ENCODE measurements at regions not wholly inside any gene's neighbourhood (a gene's known extent, or its start where the extent isn't known, plus 50 kb on each side); places are given as distances from the start of the nearest gene placed in this dataset.

DNA sequence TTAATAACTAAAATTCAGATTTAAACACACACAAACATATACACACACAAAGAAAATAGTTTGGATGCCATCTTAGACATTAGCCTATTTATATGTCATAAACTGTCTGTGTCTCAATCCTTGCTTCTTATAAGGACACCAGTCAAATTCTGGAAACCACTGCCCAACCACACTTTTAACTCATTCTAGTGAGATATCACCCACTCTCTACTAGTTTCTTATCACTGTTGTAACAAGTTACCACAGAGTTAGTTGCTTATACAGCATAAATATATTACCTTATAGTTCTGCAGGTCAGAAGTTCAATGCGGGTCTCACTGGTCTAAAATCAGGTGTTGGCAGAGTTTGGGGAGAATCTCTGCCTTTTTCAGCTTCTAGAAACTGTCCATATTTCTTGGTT, 239.1 kb downstream of the MTX2 start:
- DNase-seq: no peak

DNA sequence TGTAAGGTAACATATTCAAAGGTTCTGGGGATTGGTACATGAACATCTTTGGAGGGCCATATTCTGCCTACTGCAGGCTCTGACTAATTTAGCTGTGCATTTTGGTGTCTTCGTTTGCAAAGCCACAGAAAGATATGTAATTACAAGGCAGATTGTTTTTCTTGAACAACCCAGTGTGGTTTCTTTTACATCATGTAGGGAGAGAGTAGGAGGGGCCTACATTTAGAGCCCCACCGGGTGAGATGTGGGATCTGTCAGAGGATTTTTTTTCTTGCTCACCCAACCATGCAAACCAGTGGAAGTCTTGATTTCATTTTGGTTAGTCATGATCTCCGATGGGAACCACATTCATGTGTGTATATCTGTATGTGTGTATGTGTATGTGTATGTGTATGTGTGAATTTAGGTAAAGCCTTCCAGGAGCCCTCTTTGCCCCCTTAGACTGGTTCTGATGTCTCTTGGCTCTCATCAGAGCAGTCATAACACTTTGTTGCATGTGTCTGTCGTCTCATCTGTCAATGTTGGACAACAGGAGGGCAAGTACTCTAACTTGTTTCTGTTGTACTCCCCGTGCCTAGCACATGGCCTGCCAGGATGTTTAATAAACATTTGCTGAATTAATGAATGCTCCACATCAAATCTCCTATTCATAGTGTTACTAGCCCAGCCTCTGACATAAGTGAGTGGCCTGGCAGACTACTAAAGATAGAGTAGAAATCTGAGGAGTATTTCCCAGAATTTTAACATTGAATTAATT, 239.9 kb downstream of the MTX2 start:
- DNase-seq: no peak

DNA sequence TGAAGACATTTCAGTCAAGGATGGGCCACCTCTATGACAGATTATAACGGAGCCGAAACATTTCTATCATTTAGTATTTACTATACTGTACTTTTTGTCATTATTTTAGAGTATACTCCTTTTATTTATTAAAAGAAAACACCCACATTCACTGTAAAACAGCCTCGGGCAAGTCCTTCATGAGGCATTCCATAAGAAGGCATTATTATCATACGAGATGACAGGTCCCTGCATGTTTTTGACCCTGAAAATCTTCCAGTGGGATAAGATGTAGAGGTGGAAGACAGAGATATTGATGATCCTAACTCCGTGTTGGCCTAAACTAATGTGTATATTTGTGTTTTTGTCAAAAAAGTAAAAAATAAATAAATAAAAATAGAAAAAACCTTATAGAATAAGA, 245.0 kb downstream of the MTX2 start:
- DNase-seq: no peak

DNA sequence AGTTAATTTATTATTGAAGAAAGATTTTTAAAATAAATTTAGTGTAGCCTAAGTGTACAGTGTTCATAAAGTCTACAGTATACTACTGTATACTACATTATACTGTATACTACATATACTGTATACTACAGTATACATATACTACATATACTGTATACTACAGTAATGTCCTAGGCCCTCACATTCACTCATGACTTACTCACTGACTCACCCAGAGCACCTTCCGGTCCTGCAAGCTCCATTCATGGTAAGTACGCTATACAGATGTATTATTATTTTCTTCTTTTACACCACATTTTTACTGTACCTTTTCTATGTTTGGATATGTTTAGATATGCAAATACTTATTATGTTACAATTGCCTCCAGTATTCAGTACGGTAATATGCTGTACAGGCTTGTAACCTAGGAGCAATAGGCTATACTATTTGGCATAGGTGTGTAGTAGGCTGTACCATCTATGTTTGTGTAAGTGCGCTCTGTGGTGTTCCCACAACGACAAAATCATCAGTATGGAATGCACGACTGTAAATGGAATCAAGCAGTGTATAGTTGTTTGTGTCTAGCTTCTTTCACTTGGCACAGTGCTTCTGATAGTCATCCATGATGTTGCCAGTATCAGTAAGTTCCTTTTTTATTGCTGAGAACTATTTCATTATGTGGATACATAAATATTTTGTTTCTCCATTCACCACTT, 245.7 kb downstream of the MTX2 start:
- DNase-seq: no peak

DNA sequence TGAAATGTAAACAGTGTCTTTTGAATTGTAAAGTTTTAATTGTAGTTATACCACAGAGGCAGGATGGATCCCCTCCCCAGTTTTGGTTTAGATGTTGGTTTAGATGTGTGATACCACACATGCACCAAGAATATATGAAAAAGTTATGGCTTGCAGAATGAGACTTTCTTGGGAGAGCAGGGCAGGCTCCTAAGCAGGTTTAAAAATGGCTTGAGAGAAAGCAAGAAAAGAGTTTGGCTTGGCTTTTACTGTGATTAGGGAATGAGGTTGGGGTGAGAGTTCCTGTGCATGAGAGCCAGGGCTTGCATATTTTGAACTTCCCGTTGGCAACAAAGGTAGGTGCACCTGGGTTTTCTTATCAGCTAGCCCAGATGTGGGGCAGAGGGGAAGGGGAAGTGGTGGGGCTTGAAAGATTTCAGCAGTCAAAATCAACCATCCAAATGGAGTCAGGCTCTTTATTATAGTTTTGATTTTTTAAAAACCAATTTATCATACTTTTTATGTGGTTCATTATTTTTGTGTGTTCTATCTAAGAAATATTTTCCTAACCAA, 246.9 kb downstream of the MTX2 start:
- DNase-seq: peak; percentile 52

DNA sequence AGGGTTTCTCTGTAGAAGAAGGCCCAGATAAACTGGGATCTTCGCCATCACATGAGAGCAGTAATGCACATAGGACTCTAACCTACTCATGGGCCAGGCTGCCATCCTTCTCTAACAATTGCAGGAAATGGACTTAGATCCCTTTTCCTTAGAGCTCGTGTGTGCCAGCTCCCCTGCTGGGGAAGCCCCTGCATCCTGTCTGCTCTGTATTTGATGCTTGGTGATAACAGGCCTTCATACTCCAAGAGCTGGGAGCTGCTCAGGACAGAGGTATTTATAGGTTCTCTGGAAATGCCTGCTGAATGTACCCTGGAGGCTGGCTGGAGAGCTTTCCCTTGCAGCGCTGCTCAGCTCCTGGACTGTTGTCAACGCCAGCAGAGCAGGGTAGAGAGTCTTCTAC, 249.6 kb downstream of the MTX2 start:
- DNase-seq: no peak

DNA sequence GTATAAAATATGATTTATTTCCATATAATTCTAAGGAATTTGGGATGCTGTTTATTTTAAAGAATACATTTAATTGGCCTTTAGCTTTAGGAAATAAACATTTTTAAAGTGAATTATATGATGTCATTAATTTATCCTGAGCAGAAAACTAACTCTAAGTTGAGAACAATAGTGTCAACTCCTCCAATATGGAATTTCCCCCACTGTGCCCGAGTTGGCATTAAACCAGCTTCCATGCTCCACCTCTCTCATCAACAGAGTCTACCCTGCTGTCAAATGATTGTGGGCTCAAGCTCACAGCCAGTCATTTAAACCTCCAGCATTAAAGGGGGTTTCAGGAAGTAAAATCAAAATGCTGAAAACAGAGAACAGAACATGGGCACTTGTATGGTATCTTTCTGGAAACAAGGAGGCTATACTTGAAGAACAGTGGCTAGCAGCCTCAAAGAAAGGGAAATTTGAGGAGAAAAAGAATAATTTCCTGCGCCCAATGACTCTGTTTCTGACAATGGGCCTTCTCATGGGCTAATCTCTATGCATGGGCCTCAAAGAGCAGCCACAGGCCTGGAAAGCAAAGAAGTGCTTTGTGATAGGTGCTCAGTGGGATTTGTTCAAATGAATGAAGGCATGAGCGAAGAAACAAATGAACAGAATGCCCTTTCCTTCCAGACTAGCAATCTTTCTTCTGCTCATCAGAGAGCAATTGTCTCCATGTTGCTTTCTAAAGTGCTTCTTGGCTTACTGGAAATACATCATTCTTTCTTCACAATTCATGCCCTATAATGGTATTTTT, 252.8 kb downstream of the MTX2 start:
- no peak for DNase-seq

DNA sequence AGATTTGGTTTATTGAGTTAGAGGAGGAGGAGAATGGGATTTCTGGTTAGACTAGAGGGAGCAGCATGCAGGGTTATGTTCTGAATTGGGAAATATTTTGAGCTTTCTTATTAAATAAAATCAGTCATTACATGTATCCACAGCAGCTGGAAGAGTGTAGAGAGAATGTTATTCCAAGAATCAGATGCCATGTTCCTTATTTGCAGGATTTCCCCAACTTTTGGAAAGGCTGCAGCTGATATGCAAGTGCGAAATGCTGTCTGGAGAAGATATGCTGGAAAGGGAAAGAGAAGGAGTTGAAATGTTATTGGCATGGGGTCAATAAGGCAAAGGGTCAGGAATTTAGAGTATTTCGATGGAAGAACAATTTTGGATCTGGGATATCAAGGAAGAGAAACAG, 255.8 kb downstream of the MTX2 start:
- DNase-seq: no peak

DNA sequence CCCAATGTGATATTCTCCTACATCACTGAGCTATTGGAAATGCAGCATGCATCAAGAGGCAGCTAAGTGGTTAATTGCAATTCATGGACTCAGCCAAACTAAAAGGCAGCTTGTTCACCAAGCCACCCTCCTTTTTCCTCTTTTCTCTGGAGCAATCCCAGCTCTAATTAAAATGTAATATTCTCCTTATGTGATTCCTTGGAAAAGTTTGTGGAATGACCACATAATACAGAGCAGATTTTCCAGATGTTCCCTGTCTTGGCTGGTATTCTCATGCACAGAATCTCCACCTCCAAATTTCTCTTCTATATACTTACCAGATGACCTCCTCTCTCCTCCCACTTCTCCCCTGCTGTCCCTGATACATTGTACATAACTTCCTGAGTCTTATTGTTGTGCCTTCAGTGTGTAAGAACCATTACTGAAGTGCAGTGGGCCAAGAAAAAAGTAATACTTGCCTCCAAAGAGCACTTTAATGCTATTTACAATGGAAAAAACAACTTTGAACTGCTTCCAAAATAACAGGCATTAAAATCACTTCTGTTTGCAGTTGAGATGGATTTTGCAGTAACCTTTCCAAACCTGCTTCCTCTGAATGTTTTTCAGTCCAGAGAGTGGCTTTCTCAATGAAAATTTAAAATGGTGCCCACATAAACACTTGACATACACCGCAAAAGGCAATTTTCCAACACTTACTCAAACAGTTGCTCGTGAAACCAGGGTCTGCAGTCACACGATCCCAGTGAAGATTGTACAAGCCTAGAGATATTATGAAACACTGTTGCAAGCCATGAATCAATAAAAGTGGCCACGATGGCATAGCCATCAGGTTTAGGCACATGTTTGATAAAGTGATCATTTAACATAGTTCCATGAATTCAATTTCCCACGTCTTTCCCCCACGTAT, 258.0 kb downstream of the MTX2 start:
- DNase-seq: no peak

DNA sequence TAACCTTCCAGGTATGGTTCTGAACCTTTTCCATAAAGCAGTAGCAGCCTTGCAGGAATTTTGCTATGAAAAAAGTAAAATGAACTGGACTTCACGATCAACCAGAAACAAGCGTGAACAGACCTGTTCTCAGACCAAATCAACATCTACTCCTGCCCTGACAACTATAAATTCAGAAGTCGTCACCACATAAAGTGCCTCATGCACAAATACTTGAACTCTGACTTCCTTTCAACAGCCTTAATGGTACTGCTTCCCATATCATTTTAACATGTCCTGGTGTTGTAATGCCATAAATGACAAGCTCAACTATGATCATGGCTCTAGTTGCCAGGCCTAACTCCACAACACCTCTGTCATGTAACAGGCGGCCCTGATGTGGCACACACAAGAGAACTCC, 262.4 kb downstream of the MTX2 start:
- no peak for DNase-seq

DNA sequence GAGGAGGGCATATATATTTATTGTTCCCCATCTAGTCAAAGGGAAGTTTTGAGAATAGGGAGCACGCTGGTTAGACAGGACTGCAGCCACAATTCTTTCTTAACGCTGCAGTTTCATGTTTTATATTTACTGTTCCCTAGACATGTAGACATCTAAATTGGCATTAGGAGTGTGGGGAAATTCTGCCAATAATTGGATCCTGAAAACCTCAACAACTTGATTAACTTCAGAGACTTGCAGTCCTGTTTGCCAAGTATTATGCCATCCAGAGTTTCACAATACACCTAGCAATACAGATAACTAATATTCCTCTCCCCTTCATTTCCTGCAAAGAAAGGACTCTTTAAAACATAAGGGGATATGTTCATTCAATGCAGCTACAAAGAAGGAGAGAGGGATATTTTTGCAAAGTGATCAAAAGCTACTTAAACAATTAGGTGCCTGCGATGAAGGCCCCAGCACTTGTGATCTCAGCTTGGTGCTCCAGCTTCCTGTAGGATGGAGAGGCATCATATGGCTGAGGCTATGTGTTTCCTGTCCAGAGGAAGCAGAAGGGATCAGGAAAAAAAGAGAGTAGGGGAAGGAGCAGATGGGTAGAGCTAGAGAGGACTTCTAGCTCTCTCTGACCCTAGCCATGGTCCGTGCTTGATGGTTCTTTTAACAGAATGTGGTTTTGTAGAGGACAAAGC, 264.4 kb downstream of the MTX2 start:
- no peak for DNase-seq

DNA sequence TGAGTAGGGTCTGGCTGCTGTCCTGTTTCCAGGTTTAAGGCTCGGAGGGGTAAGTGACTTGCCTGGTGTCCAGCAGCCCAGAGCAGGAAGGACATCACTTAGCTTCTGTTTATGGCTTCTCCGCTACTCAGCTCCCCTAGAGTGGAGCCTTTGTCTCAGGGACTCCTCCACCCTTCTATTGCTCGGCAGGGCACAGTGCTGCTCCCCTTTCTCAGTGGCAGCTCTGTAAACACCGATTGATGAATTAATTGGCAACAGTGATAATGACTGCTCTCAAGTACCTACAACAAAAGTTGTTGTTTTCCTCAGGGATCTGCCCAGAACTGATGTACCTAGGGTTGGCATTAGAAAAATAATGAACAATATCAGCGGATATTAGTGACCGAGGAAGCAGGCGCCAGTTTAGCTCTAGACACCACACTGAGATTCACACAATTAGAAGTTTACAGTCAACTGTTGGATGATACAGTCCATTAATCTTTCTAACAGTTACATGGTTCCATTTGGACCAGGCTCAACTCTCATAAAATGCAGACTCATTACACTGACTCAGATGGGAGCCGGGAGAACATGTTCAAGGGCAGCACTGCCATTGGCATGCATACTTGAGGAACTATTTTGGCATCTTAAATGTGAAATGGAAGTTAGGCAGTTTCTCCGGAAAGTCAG, 265.7 kb downstream of the MTX2 start:
- no peak for DNase-seq

DNA sequence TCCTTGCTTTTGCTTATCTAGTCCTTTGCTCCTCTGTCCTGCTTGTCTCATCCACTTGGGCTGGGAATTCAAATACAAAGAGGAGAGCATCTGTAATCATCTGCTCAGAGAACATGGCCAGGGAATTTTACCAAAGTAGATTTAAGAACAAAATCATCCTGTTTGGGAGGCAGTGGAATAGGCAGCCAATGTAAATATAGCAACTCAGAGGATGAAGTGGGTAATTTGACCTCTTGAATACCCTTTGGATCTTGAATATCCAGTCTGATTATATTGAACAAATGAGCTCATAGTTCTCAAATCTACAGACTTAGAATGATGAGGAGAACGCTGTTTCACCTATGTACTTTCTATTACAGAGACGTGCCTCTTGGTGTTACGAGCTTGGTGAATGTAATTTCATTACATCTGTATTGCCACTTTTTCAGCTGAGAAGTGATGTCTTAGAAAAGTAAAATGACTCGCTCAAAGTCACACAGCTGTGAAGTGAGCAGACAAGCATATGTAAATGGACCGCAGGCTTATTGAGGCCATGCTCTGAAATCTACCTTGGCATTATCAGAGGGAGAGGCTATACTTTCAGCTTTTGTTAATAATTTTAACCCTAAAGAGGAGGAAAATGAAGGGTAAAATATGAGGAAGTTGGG, 266.3 kb downstream of the MTX2 start:
- DNase-seq: no peak

DNA sequence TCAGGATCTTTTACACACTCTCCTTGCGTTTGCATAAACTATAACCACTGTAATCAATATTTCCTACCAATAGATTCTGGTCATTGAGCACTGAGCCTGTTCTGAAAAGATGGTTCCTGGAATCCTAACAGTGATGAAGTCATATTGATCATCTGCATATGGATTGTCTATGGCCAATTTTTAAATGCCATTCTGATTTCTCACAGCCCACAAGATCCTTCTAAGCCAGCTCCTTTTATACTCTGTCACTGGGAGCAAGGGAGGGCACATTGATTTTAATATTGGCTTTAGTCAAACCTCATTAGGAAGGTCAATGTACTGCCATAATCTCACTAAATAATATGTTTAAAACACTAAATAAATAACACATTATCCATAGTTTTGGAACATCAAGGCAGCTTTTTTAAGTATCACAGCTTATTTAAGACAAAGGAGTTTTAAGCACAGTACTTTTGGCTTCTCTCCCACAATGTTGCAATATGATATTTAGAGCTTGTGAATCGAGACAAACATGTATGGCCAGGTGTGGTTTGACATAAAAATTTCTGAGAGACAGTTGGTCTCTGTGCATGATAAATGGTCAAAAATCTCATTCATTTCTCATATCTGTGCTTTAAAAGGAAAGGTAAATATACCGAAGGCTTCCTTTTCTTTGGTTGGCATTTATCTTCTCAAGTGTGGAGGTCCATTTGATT, 267.3 kb downstream of the MTX2 start:
- DNase-seq: no peak

DNA sequence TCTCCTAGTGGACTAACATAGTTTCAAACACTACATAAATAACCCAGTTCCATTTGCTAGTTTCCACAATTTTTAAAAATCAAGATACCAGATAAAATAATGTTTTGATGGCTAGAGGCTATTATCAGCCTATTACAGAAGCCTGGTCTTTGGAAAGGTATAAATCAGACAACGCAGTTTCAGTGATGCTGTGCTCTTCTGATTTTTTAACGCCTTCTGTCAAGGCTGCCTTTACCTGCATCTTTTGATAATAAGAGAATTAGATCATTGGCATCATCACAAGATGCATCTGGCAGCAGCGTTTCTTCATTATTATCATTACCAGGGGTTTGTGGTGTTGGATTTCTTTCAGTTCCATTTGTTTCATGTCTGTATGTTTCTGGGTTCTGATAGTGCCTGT, 268.7 kb downstream of the MTX2 start:
- DNase-seq: no peak

DNA sequence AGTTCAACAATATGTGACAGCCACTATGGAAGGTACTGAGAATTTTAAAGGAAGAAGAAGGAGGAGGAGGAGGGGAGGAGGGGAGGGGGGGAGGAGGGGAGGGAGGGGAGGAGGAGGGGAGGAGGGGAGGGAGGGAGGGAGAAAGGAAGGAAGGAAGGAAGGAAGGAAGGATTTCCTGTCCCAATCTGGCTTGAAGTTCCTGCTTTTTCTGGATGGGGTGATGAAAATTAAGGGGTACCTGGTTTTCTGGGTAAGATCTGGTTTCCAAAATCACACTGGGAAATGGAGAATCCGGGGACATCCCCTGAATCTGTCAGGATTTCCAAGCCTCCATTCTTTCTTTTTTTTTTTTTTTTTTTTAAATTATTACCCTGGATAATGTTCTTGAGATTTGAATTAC, 271.8 kb downstream of the MTX2 start:
- no peak for DNase-seq

DNA sequence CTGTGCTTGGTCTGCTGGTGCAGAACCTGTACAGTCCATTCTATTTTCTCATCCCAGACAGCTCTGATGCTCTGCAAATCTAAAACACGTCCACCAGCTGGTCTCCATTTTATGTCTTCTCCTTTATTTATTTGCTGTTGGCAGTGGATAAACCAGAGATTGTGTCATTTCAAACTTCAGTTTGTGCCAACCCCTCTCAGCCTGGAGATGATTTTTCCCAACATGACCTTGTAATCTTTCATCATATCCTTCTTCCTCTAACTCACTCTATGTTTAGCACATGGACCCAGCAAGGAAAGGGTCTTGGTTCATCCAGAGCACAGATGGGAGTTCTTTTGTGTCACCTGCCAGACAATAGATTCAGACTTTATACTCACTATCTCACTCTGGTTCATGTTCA, 273.2 kb downstream of the MTX2 start:
- DNase-seq: no peak

DNA sequence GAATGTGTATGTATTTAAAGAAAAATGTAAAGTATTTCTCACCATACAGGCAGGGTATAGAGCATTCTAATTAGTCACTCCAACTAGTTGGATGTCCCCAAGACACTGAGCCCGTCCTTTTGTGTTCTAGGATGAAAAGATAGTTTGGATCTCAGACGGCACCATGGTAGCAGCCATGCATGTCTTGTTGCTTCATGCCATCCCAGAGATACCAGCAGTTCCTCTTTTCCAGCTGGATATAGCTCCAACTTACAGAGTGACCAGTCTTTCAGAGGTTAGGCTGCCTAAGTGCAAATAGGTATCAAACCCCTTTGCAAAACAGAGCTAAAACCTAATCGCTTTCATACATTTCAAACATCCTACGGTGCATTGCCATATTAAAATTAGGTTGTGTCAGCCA, 275.3 kb downstream of the MTX2 start:
- DNase-seq: no peak

DNA sequence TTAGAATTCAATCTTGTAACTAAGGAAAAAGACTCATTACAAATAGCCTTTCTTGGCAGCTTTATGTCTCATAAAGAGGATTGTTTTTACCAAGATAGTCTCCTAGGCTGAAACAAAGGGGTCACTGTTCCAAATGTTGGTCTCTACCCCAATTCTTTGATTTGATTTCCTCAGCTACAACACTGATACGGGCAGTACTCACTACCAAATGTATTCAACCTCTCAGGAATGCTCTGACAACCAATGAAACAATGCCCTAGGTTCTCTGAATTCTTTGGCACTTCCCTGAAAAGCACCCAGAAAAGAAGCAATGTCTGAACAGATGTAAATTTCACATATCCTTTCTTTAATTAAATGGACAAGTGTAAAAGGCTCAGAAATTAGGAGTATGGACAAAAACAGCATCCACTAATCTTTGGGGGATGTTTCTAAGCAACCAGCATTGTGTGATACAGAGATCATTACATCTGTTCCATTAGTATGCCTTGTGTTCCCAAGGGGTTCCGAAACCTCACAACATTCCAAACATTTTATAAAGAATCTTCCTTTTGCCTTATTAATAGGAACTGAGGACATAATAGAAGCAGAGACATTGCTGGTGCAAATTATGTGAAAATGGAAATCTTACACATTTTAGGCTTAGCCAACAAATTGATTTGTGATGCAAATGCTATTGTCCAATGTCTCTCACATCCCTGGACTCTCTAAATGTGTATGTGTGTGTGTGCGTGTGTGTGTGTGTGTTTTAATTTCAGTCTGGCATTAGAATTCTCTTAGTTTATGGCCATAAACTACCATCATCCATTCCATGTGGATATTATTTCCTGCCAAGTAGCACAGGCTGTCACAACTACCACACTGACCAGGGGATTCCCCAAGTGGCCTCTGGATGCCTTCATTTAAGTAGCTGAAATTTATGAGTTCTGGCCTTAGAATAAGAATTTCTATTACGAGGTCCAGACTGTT, 276.0 kb downstream of the MTX2 start:
- DNase-seq: no peak
